SK-N-SH treated with all-trans-retinoic acid at 6 μM for 48 hours (cell line): ENCODE measurements at regions not wholly inside any gene's neighbourhood (a gene's known extent, or its start where the extent isn't known, plus 50 kb on each side); places are given as distances from the start of the nearest gene placed in this dataset.

ENCODE experiments used
- ATAC-seq: fragments of 200-7000 bp; cut with Tn5 transposase; 3 replicates; pipeline ENCODE4 v1.9.1; 2020; ENCODE audit warnings: mild to moderate bottlenecking, moderate library complexity
- ARNTL ChIP-seq: fragments of 450-650 bp; formaldehyde crosslinking; IDR thresholded peaks from 2 replicates; pipeline ENCODE4 v1.5.0; 2020; ENCODE audit warnings: low read depth, mild to moderate bottlenecking, moderate library complexity, borderline replicate concordance
- BACH2 ChIP-seq: fragments of 250-450 bp; sonication (Bioruptor Pico); IDR thresholded peaks from 2 replicates; pipeline ENCODE4 v1.9.0; 2021; ENCODE audit warnings: mild to moderate bottlenecking, borderline replicate concordance
- CREB5 ChIP-seq: fragments of 250-450 bp; sonication (Bioruptor Pico); IDR thresholded peaks from 2 replicates; pipeline ENCODE4 v1.5.1; 2020; ENCODE audit warnings: low read depth, mild to moderate bottlenecking, moderate library complexity
- CSDC2 ChIP-seq: fragments of 250-450 bp; sonication (Bioruptor Pico); IDR thresholded peaks from 2 replicates; pipeline ENCODE4 v1.5.0; 2020; ENCODE audit warnings: mild to moderate bottlenecking, moderate library complexity
- CSRNP3 ChIP-seq: fragments of 250-450 bp; sonication (Bioruptor Pico); IDR thresholded peaks from 2 replicates; pipeline ENCODE4 v1.5.1; 2021; ENCODE audit warnings: mild to moderate bottlenecking, moderate library complexity
- ESRRG ChIP-seq: fragments of 250-450 bp; sonication (Bioruptor Pico); IDR thresholded peaks from 2 replicates; pipeline ENCODE4 v1.6.1; 2021; ENCODE audit warnings: mild to moderate bottlenecking
- GLIS3 ChIP-seq: fragments of 250-450 bp; sonication (Bioruptor Pico); IDR thresholded peaks from 2 replicates; pipeline ENCODE4 v1.5.0; 2020; ENCODE audit warnings: mild to moderate bottlenecking, moderate library complexity
- ISL1 ChIP-seq: fragments of 250-450 bp; sonication (Bioruptor Pico); IDR thresholded peaks from 2 replicates; pipeline ENCODE4 v2.1.2; 2022; ENCODE audit warnings: mild to moderate bottlenecking, moderate library complexity
- OSR1 ChIP-seq: fragments of 250-450 bp; sonication (Bioruptor Pico); IDR thresholded peaks from 2 replicates; pipeline ENCODE4 v1.8.0; 2022; ENCODE audit warnings: moderate library complexity, mild to moderate bottlenecking, inconsistent platforms
- PATZ1 ChIP-seq: fragments of 250-450 bp; sonication (Bioruptor Pico); IDR thresholded peaks from 2 replicates; pipeline ENCODE4 v1.8.0; 2020; ENCODE audit warnings: mild to moderate bottlenecking, moderate library complexity, borderline replicate concordance
- POU6F1 ChIP-seq: fragments of 250-450 bp; sonication (Bioruptor Pico); IDR thresholded peaks from 2 replicates; pipeline ENCODE4 v1.8.0; 2021; ENCODE audit warnings: low read depth, mild to moderate bottlenecking, moderate library complexity, borderline replicate concordance
- PPARA ChIP-seq: fragments of 250-450 bp; sonication (Bioruptor Pico); IDR thresholded peaks from 2 replicates; pipeline ENCODE4 v1.5.0; 2020; ENCODE audit warnings: mild to moderate bottlenecking, borderline replicate concordance
- RARB ChIP-seq: fragments of 250-450 bp; sonication (Bioruptor Pico); IDR thresholded peaks from 2 replicates; pipeline ENCODE4 v1.8.0; 2021; ENCODE audit warnings: mild to moderate bottlenecking, moderate library complexity
- SNAI2 ChIP-seq: fragments of 250-450 bp; sonication (Bioruptor Pico); IDR thresholded peaks from 2 replicates; pipeline ENCODE4 v1.5.0; 2020; ENCODE audit warnings: mild to moderate bottlenecking, moderate library complexity
- TOX ChIP-seq: fragments of 250-450 bp; sonication (Bioruptor Pico); IDR thresholded peaks from 2 replicates; pipeline ENCODE4 v1.8.0; 2021; ENCODE audit warnings: mild to moderate bottlenecking, moderate library complexity, borderline replicate concordance
- TSHZ2 ChIP-seq: fragments of 250-450 bp; sonication (Bioruptor Pico); IDR thresholded peaks from 2 replicates; pipeline ENCODE4 v1.5.0; 2020; ENCODE audit warnings: mild to moderate bottlenecking, moderate library complexity
- ZC3H10 ChIP-seq: fragments of 250-450 bp; sonication (Bioruptor Pico); IDR thresholded peaks from 2 replicates; pipeline ENCODE4 v1.5.1; 2021; ENCODE audit warnings: mild to moderate bottlenecking, moderate library complexity
- ZFP3 ChIP-seq: fragments of 250-450 bp; sonication (Bioruptor Pico); IDR thresholded peaks from 2 replicates; pipeline ENCODE4 v1.5.0; 2020; ENCODE audit warnings: mild to moderate bottlenecking, moderate library complexity
- ZFP30 ChIP-seq: fragments of 450-650 bp; formaldehyde crosslinking; IDR thresholded peaks from 2 replicates; pipeline ENCODE4 v1.5.0; 2022; ENCODE audit warnings: mild to moderate bottlenecking, moderate library complexity
- ZNF565 ChIP-seq: fragments of 450-650 bp; formaldehyde crosslinking; conservative IDR thresholded peaks from 2 replicates; pipeline ENCODE4 v1.5.0; 2020; ENCODE audit warnings: low read depth, mild to moderate bottlenecking, moderate library complexity
- ZNF70 ChIP-seq: fragments of 450-650 bp; formaldehyde crosslinking; IDR thresholded peaks from 2 replicates; pipeline ENCODE4 v1.5.0; 2020; ENCODE audit warnings: mild to moderate bottlenecking, moderate library complexity

- TF ChIP-seq PPARA, result no peak
- TF ChIP-seq CSRNP3 (CRISPR knock-in tag), result no peak
- TF ChIP-seq ZC3H10 (CRISPR knock-in tag), result no peak
- TF ChIP-seq BACH2 (CRISPR knock-in tag), result no peak
- TF ChIP-seq TSHZ2 (CRISPR knock-in tag), result no peak
- no peak for TF ChIP-seq RARB (CRISPR knock-in tag)
- TF ChIP-seq ZFP3 (CRISPR knock-in tag), result no peak
- TF ChIP-seq CREB5 (CRISPR knock-in tag), result no peak
- TF ChIP-seq ZNF565, result no peak
- no peak for ATAC-seq
Observed at GRCh38 chr13:103142151-103142550, 75.9 kb upstream of the SLC10A2 start.

GRCh38 chr13:103140001-103140671 is 73.9 kb upstream of the SLC10A2 start:
- ATAC-seq, result no peak
- TF ChIP-seq ISL1 (CRISPR knock-in tag) (no peak), OSR1 (no peak), PATZ1 (CRISPR knock-in tag) (no peak), ESRRG (no peak), ZNF70 (no peak), ZFP30 (no peak), CSRNP3 (CRISPR knock-in tag) (no peak), POU6F1 (CRISPR knock-in tag) (no peak), ARNTL (CRISPR knock-in tag) (no peak), SNAI2 (no peak)

- no peak for ATAC-seq
Observed at GRCh38 chr13:103134271-103134670, 68.1 kb upstream of the SLC10A2 start.

More at GRCh38 chr13:103134271-103134670, 68.1 kb upstream of the SLC10A2 start:
- TF ChIP-seq OSR1 (no peak), ESRRG (no peak), RARB (CRISPR knock-in tag) (no peak), CSDC2 (CRISPR knock-in tag) (no peak), GLIS3 (CRISPR knock-in tag) (no peak), TOX (CRISPR knock-in tag) (no peak)
